ENCODE measurements at regions not wholly inside any gene's neighbourhood (a gene's known extent, or its start where the extent isn't known, plus 50 kb on each side); places are given as distances from the start of the nearest gene placed in this dataset.
"Not testable (repeated sequence)": the region's sequence is repeated elsewhere in the genome, so short reads cannot be mapped to it uniquely, and the experiment has no call there.

DNA sequence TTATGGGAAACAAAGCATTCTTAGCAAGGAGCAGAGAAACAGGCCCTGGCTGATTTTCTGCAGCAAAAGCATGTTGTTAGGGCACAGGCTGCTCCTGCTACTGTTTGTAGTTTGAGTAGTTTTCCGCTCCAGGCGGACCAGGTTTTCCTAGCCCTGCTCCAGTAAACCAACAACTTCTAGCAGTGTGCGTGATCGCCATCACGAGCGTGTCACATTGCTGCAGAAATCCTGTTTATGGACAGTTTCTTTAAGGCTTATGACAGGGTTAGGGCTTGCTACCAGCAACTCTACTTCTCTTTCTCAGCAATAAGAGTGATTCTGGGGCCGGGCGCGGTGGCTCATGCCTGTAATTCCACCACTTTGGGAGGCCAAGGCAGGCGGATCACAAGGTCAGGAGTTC, 803.9 kb upstream of the CDH10 start:
- no peak for DNase-seq

DNA sequence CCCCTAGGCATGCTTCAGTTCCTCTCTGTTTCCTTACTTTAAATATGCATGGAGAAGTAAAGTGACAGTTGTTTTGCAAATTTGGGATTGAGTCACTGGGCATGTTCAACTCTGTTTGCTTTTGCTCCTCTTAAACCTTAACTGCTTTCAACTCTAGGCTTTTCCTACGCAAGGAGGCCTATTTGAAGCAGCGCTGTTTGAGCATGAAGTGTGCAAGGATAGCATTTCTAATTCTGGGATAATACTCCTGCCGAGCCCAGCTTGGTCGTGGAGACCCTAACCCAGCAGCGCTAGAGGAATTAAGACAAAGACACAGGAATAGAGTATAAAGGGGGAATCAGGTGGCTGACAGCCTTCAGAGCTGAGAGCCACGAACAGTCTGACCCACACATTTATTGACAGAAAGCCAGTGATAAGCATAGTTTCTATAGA, 803.4 kb upstream of the CDH10 start:
- no peak for DNase-seq

DNA sequence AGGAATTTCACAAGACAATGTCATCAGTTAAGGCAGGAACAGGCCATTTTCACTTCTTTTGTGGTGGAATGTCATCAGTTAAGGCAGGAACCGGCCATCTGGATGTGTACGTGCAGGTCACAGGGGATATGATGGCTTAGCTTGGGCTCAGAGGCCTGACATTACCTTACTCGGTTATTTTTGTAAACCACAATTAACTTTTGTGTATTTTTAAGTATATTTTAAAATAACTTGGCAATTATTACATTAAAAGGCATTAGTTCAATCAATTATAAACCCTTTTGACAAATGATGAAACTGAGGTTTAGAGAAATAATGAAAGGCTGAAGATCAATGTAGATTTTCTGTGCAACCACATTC, 801.3 kb upstream of the CDH10 start:
- not testable (repeated sequence) for DNase-seq

DNA sequence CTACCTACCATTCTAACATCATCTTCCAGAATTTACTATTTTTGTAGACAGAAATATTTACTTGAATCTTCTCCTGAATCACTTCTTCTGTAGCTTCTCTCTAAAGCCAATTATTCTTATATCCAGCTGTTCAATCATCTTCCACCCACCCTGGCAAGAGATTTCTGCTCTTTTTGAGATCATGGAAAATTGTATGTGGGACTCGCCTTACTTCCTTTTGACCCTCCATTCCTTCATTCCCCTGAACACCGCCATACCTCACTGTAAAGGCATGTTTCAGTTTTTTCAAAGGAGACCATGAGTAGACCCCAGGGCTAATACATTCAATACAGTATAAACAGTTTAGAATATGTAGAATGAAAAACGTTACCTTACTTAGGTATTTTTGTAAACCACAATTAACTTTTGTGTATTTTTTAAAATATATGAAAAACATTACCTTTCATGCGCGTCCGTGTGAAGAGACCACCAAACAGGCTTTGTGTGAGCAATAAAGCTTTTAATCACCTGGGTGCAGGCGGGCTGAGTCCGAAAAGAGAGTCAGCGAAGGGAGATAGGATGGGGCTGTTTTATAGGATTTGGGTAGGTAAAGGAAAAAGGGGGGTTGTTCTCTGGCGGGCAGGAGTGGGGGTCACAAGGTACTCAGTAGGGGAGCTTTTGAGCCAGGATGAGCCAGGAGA, 800.7 kb upstream of the CDH10 start:
- not testable (repeated sequence) for DNase-seq

DNA sequence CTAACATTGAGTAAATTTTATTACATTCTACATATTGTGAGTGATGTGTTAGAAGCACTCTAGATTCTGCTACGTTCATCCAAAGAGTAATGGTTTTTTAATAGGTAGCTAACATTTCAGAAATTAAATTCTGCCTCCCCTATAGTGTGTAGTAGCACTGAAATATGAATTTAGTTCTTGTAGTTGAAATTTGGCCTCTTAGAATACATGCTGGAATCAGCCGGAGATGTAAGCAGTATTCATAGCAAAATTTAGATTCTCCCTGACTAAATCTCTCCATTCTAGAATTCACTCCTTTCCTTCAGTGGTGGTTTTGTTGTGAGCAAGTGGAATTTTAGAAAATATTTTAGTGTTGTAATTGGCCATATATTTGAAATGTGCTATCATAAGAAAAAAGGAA, 799.9 kb upstream of the CDH10 start:
- no peak for DNase-seq

DNA sequence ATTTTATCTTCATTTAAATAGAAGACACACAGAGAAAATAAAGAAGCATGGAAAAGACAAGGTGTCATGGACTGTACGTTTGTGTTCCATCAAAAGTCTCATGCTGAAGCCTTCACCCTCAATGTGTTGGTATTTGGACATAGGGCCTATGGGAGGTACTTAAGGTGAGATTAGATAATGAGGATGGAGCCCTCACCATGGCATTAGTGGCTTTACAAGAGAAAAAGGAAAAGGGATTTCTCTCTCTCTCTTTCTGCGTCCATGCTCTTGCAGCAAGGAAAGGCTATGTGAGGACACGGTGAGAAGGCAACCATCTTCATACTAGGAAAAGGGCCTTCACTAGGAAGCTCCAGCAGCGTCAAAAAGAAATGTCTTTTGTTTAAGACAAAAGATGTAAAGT, 797.0 kb upstream of the CDH10 start:
- DNase-seq, result no peak

DNA sequence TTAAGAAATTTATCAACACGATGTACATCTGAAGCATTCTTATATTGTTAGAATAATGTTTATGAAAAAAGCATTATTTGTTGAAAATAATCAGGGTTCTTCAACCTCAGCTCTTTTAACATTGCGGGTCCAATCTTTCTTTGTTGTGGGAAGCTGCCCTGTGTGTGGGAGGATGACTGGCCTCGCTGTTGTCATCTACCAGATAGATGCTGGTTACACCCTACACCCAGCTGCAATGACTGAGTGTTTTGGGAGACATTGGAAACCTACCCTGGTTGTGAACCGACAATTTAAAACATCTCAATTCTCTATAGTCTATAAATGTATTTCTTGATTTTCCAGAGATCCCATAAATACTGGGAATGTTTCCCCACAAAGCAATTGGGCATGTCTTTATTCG, 794.2 kb upstream of the CDH10 start:
- no peak for DNase-seq

DNA sequence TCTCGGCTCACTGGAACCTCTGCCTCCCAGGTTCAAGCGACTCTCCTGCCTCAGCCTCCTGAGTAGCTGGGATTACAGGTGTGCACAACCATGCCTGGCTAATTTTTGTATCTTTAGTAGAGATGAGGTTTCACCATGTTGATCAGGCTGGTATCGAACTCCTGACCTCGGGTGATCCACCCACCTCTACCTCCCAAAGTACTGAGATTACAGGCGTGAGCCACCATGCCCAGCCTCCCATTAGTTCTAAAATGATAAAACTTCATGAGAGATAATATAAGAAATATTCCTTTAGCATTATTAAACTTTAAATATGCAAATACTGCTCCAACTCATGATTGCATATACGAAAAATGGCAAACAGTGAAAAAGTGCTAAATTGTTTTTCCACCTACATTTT, 793.6 kb upstream of the CDH10 start:
- not testable (repeated sequence) for DNase-seq

DNA sequence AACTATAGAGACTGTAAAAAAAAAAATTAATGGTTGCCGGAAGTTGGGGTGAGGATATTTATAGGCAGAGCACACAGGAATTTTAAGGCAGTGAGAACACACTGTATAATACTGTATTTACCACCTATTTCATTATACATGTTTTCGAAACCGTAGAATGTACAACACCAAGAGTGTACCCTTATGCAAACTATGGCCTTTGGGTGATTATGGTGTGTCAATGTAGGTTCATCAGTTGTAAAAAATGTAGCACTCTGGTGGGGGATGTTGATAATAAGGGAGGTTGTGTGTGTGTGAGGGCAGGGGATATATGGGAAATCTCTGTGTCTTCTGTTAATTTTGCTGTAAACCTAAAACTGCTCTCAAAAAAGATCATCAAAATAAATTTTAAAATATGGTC, 791.7 kb upstream of the CDH10 start:
- no peak for DNase-seq

DNA sequence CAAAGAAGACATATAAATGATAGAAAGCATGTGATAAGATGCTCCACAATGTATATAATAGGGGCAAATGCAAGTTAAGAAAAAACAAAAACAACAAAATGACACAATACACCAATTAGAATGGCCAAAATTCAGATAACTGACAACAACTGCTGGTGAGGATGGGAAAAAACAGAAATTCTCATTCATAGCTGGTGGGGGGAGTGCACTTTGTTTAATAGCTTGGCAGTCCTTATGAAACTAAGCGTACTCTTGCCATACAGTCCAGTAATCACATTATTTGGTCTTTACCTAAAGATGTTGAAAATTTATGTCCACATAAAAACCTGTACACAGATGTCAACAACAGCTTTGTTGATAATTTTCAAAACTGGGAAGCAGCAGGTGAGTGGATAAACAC, 791.1 kb upstream of the CDH10 start:
- no peak for DNase-seq

DNA sequence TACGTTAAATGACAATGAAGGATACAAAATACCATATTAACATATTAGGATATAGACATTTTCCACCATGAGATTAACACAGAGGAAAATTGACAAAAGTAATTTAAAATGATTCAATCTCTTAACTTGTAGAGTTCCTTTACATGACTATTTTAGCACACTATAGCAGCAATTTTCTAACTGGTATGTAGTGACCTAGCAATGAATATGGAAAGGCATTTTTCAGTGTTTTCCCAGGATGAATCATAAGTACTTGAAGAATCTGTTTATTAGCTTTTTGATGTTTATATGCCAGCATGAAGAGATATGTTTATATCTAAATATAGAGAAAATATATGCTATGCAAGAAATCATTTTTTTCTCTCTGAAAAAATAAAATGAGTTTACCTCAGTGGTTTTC, 782.5 kb upstream of the CDH10 start:
- no peak for DNase-seq

DNA sequence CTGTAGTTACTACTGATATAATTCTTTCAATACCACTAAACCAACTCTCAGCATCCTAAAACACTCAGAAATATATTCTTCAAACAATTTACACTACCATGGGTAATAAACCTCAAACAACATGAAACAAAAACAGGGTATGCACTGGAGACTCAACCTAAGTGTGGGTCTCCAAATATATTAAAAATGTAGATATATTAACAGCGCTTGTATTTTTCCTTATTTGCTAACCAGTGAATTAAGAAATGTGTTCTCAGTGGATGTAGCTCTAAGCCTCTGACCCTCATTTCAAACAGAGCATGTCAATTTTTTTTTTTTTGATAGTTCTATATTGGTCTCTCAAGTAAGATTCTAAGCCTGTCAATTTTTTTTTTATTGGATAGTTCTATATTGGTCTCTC, 778.5 kb upstream of the CDH10 start:
- no peak for DNase-seq

DNA sequence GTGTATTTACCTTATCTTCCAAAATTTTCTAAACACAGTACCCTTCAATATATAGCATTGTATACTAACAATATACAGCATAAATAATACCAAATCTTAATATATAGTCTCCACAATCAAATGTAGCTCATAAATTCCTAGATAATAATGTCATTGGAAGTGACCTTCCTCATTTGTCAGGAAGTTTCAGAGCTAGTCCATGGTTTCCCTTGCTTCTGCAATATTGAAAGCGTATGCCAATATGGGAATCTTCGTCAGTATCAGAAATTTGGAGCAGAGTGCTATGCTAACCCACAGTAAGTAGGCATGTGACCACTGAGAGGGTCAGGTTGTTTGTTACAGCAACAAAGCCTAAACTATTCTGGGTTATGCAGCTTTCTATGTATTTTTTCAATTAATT, 774.9 kb upstream of the CDH10 start:
- no peak for DNase-seq

DNA sequence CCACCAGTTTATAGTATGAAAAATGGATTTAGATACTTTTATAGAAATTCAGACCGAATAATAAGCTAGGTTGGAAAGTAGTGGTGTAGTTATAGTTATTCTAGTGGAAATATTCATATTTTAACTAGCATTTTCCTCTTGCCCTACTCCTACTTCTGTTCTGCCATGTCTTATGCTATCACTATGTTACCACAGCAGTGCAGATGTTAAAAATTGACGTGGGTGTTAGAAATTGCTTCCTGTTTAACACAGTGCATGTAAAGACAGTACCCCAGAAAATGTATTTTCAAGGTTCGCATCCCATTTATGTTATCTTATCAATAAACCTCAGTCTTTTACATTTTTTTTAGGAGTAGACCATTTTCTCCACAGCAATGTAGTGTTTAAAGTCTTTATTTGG, 774.2 kb upstream of the CDH10 start:
- no peak for DNase-seq

DNA sequence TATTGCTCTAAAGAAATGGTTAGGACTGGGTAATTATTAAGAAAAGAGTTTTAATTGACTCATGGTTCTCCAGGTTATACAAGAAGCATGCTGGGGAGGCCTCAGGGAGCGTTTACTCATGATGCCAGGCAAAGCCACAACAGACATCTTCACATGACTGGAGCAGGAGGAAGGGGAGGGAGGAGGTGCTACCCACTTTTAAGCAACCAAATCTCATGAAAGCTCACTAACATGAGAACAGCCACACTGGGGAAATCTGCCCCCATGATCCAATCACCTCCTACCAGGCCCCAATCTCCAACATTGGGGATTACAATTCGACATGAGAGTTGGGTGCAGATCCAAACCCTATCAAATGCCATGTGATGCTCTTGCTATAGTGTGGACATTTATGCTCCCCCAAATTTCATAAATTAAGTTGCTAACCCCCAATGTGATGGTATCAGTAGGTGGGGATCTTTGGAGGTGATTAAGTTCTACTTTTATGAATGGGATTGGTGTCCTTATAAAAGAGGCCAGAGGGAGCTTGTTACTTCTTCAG, 773.6 kb upstream of the CDH10 start:
- no peak for DNase-seq

DNA sequence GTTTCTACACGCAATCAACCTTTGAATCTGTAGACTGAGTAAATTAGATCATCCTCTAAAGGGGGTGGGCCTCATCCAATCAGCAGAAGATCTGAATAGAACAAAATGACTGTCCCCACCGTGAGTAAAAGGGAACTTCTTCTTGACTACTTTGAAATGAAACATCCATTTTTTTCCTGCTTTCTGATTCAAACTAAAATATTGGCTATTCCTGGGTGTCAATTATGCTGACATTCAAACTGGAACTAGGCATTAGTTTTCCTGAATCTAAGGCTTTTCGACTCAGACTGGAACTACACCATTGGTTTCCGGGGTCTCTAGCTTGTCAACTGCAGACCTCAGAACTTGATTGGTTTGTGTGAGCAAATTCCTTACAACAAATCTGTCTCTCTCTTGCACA, 772.2 kb upstream of the CDH10 start:
- no peak for DNase-seq

DNA sequence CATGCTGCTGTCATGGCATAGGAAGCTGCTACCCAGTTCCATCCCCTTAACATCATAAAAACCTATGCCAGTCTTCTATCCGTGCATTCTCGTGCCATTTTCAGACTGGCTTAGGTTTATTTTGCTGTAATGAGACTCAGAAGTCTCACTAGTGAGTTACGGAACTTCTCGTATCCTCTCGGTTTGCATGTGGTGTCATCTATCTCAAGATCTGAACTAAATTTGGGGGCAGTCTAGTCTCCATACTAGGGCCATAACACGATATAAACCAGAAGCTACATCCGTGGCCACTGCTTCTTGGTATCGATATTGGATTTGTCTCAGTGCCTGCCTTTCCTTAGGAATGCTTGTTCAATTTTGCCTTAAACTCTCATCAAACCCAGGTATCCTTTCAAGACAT, 771.2 kb upstream of the CDH10 start:
- no peak for DNase-seq

DNA sequence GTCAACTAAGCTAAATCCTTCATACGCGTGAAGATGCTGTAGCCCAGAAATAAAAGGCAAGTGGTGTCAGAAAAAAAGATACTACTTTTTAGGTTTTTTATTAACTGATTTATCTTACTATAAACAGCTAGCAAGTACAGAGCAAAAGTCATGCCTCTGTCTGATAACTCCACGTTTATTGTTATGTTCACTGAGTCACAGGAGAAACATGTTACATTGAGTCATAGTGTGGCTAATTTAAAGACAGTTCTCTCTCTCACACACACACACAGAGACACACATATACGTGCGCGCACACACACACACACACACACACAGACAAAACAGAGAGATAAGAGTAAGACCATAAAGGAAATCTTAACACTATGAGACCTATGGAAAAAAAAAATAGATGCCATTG, 770.0 kb upstream of the CDH10 start:
- DNase-seq, result no peak

DNA sequence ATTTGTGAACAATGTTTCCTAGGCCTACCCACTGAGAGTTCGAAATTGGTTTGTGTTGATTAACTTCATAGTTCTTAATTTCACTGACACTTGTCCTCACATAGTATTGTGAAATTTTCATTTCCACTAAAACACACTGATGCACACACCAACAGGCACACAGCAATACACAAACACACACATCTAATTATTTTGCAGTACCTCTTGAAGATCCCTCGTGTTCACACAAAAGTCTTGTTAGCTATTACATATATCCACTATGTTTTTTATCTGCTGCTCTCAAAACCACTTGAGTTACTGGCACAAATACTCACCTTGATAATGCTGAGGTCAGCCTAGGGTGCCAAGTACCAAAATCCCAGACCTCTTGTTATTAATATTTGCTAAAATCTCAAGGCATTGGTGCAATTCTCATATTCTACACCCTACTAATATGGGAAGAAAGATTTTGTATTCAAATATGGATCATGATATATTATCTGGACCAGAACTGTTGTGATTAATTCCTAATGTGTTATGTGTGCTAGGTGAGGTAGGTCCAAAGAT, 767.4 kb upstream of the CDH10 start:
- no peak for DNase-seq

DNA sequence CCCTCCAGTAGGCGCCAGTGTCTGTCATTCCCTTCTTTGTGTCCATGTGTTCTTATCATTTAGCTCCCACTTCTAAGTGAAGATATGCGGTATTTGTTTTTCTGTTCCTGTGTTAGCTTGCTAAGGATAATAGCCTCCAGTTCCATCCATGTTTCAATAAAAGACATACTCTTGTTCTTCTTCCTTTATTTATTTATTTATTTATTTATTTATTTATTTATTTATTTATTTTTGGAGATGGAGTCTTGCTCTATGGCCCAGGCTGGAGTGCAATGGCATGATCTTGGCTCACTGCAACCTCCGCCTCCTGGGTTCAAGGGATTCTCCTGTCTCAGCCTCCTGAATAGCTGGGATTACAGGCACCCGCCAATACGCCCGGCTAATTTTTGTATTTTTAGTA, 762.6 kb upstream of the CDH10 start:
- DNase-seq, result not testable (repeated sequence)

DNA sequence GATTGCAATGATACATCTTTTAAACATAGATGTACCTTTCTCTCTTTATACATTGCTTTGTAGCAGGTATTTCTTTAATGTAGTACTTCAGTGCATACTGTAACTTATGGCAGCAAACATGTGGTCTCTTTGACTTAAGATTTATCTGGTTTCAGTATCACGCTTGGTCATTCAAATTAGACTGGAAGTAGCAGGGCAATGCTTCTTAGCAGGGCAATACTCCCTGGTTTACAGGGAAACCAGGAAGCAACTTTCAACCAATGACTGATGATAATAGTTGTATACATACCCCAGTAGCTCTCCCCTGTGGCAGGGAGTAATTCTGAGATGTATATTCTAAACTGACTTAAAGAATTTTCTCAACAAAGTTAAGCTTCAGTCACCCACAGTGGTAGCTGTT, 761.1 kb upstream of the CDH10 start:
- DNase-seq, result no peak

DNA sequence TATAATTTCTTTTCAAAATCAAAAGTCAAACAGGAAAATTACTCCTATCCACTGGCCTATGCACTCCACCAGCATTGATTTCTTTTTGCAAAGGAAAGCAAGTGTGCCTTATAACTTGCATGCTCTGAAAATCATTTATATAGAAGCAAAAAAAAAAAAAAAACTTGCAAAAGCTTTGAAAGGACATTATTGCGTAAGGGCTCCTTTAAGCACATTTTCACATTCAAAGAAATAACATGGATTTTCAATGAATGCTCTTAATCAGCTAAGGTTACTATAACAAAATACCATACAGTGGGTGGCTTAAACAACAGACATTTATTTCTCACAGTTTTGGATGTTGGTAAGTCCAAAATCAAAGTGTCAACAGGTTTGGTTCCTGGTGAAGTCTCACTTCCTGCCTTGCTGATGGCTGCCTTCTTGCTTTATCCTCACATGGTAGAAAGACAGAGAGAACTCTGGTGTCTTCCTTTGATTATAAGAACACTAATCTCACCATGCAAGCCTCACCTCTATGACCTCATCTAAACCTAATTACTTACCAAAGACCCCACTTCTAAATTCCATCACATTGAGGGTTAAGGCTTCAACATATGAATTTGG, 755.2 kb upstream of the CDH10 start:
- DNase-seq, result no peak

DNA sequence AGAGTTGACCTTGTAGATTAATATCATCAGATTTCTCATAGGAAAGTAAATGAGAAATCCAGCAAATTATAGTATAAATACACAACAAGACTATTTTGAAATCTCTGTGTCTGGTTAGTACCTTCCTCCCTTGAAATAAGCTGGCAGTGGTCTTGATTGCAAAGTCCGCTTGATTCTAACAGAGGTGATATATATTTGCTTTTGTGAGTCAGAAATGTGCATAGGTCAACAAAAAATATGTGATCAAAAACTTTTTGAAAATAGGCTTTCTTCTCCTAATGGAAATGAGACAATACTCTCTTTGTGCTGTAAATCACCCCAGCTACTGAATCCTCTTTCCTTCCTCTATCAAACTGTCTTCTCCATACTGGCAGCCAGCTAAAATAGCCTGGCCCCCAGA, 749.2 kb upstream of the CDH10 start:
- no peak for DNase-seq

DNA sequence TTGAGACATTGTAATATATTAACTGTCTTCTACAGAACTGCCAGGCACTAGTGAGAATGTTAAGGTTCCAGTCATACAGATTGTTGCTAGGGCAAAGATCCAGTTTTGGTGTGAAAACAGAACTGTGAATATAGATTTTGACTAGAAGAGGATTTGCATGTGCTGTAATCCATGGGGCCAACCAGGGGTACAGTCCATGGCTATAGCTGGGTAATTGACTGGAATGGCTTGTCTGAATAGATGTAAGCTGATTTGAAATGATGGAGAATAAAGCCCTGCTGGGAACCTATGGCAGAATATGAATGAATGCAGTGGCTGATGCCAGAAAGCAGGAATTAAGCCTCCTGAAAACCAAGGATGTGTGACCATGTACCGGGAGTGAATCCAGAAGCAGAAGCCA, 748.5 kb upstream of the CDH10 start:
- no peak for DNase-seq

DNA sequence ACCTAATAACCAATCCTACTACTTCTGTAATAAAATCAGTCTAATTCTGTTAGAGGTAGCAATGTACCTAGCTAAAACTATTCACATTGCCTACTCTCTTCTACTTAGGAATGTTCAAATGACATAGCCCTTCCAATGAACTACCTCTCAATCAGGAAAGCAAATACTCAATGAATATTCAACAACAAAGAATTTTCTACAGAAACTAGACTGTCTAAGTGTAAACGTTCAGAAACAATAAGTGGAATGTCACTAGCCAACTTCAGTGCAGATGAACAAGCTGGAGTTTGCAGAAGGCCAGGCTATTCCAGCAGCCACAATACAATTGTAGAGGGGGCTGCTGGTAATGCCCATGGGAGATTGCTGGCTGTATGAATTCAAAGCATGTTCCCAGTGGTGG, 743.2 kb upstream of the CDH10 start:
- no peak for DNase-seq

All from inflammatory macrophage treated with lipopolysaccharide for 1 hour (primary cell).